IMR-90 (cell line): ENCODE measurements at regions not wholly inside any gene's neighbourhood (a gene's known extent, or its start where the extent isn't known, plus 50 kb on each side); places are given as distances from the start of the nearest gene placed in this dataset.
"Not testable (repeated sequence)": the region's sequence is repeated elsewhere in the genome, so short reads cannot be mapped to it uniquely, and the experiment has no call there.

Experiments
- ATAC-seq: fragments of 200-7000 bp; cut with Tn5 transposase; 2 replicates; pipeline ENCODE4 v1.9.1; 2020; ENCODE audit warnings: low read depth, mild to moderate bottlenecking, moderate library complexity
- BruUV-seq: library from RNA; stranded (reverse); fragments of 400-500 nt; replicated peaks from 2 replicates; lab custom pipeline; 2021; lab: Mats Ljungman, UMichigan
- CTCF ChIA-PET: fragments of 300-600 bp; formaldehyde crosslinking; extraction: SDS; loops from one replicate; lab custom pipeline; 2021; ENCODE audit warnings: antibody characterized with exemption; lab: Yijun Ruan, JAX
- POLR2A ChIA-PET: fragments of 300-600 bp; sonication (Branson Sonifier 250); formaldehyde crosslinking; loops from one replicate; lab custom pipeline; 2022; ENCODE audit warnings: antibody characterized with exemption; ENCODE audit not compliant: unreplicated experiment; lab: Charles Lee
- DNase-seq: peaks from one replicate; pipeline ENCODE4 v3.0.0; 2013
- H2AFZ ChIP-seq: replicated peaks from 2 replicates; pipeline ENCODE3; 2013; ENCODE audit warnings: low read length, mild to moderate bottlenecking; ENCODE audit not compliant: poor library complexity
- H2AK5ac ChIP-seq: 2 replicates; pipeline ENCODE4 v1.6.1; 2013; ENCODE audit warnings: low read depth, low read length, inconsistent platforms
- H2AK9ac ChIP-seq: replicated peaks from 2 replicates; pipeline ENCODE3; 2013; ENCODE audit warnings: mild to moderate bottlenecking, low read depth, low read length, moderate library complexity; ENCODE audit not compliant: poor library complexity
- H2BK120ac ChIP-seq: 2 replicates; pipeline ENCODE4 v1.6.1; 2013; ENCODE audit warnings: low read depth, low read length, inconsistent platforms
- H2BK15ac ChIP-seq: 3 replicates; pipeline ENCODE4 v1.6.1; 2013; ENCODE audit warnings: low read depth, low read length, inconsistent platforms
- H2BK20ac ChIP-seq: 2 replicates; pipeline ENCODE4 v1.6.1; 2013; ENCODE audit warnings: low read depth, mild to moderate bottlenecking, inconsistent platforms, low read length, moderate library complexity
- H2BK5ac ChIP-seq: 2 replicates; pipeline ENCODE4 v1.6.1; 2013; ENCODE audit warnings: mild to moderate bottlenecking, low read depth, low read length, inconsistent platforms; ENCODE audit not compliant: poor library complexity, severe bottlenecking
- H3K14ac ChIP-seq: replicated peaks from 2 replicates; pipeline ENCODE4 v1.6.1; 2013; ENCODE audit warnings: low read depth, low read length, inconsistent platforms
- H3K18ac ChIP-seq: 2 replicates; pipeline ENCODE4 v1.6.1; 2013; ENCODE audit warnings: low read depth, low read length, control low read depth
- H3K23ac ChIP-seq: 2 replicates; pipeline ENCODE4 v1.6.1; 2013; ENCODE audit warnings: low read depth, low read length, inconsistent platforms
- H3K27ac ChIP-seq: 2 replicates; pipeline ENCODE4 v1.5.1; 2013; ENCODE audit warnings: mild to moderate bottlenecking, control low read depth, low read length; ENCODE audit not compliant: insufficient read depth
- H3K27me3 ChIP-seq: 2 replicates; pipeline ENCODE4 v1.6.1; 2013; ENCODE audit warnings: low read length; ENCODE audit not compliant: control insufficient read depth, insufficient read depth
- H3K36me3 ChIP-seq: 2 replicates; pipeline ENCODE4 v1.6.1; 2013; ENCODE audit warnings: low read length, mixed read lengths; ENCODE audit not compliant: control insufficient read depth, insufficient read depth
- H3K4ac ChIP-seq: 2 replicates; pipeline ENCODE4 v1.6.1; 2013; ENCODE audit warnings: low read depth, low read length, inconsistent platforms
- H3K4me1 ChIP-seq: 2 replicates; pipeline ENCODE4 v1.6.1; 2013; ENCODE audit warnings: low read length, mixed read lengths; ENCODE audit not compliant: control insufficient read depth, insufficient read depth
- H3K4me2 ChIP-seq: 2 replicates; pipeline ENCODE4 v1.6.1; 2013; ENCODE audit warnings: low read depth, mild to moderate bottlenecking, control low read depth, low read length, moderate library complexity
- H3K4me3 ChIP-seq: 2 replicates; pipeline ENCODE4 v1.5.1; 2013; ENCODE audit warnings: low read depth, mild to moderate bottlenecking, control low read depth, low read length, moderate library complexity; ENCODE audit not compliant: insufficient read depth
- H3K56ac ChIP-seq: 2 replicates; pipeline ENCODE4 v1.6.1; 2013; ENCODE audit warnings: low read length, inconsistent platforms; ENCODE audit not compliant: insufficient read depth; ENCODE audit errors: extremely low read depth
- H3K79me1 ChIP-seq, 2 experiments: 2 replicates each; pipeline ENCODE4 v1.6.1; 2013; ENCODE audit warnings: low read length in 2 of 2, inconsistent platforms in 1 of 2, low read depth in 1 of 2
- H3K9ac ChIP-seq: 2 replicates; pipeline ENCODE4 v1.6.1; 2013; ENCODE audit warnings: low read depth, low read length, control low read depth
- H3K9me1 ChIP-seq: 2 replicates; pipeline ENCODE4 v1.6.1; 2013; ENCODE audit warnings: low read length, inconsistent platforms; ENCODE audit not compliant: insufficient read depth
- H3K9me3 ChIP-seq: 2 replicates; pipeline ENCODE4 v1.6.1; 2013; ENCODE audit warnings: low read length; ENCODE audit not compliant: control insufficient read depth, insufficient read depth
- H4K20me1 ChIP-seq: 2 replicates; pipeline ENCODE4 v1.6.1; 2013; ENCODE audit warnings: low read length, inconsistent platforms; ENCODE audit not compliant: insufficient read depth
- H4K5ac ChIP-seq: 2 replicates; pipeline ENCODE4 v1.6.1; 2013; ENCODE audit warnings: mild to moderate bottlenecking, low read depth, low read length, control low read depth
- H4K8ac ChIP-seq, 2 experiments: 2 replicates each; pipeline ENCODE4 v1.6.1; 2013; ENCODE audit warnings: low read depth in 2 of 2, low read length in 2 of 2, control low read depth in 1 of 2, inconsistent platforms in 1 of 2
- H4K91ac ChIP-seq: 2 replicates; pipeline ENCODE4 v1.6.1; 2013; ENCODE audit warnings: low read depth, low read length, inconsistent platforms; ENCODE audit not compliant: insufficient read depth
- WGBS, 2 experiments: methylation state at CpG; one replicate each; pipeline versions ENCODE4 v1.1.5 to v1.1.7; 2013; ENCODE audit warnings: missing lambda C conversion rate in 2 of 2; ENCODE audit not compliant: insufficient read length in 1 of 2; ENCODE audit errors: extremely low coverage in 2 of 2; 5-methylcytosine and 5-hydroxymethylcytosine counted together
- dilution Hi-C: fragments of 300-500 bp; cut with HindIII; formaldehyde crosslinking; loops from one replicate; pipeline ENCODE4 v1.14.3; 2018; ENCODE audit warnings: low sequenced_read_pairs; ENCODE audit not compliant: unreplicated experiment
- in situ Hi-C: fragments of 300-500 bp; cut with MboI; formaldehyde crosslinking; loops from 3 replicates; pipeline ENCODE4 v1.14.3; 2019; ENCODE audit warnings: low sequenced_read_pairs, inconsistent platforms, mixed read lengths
- intact Hi-C: fragments of 100-400 bp; cut with micrococcal nuclease; formaldehyde crosslinking; loops from 2 replicates; pipeline ENCODE4 v1.10.0; 2022

DNA sequence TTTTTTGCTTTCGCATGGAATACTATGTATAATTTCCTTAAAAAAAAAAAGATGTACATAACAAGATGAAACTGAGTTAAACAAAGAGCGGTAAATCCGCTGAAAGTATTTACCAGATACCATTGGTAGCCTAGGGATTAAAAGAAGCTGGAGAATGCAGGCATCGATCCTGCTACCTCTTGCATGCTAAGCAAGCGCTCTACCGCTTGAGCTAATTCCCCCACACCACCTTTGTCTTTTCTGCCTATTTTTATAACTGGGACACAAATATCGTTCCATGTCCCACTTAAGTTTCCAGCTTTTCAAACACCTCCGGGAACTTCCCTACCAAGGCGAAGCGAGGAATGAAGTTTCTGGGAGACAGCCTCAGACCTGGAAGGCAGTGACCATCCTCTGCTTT lies 498.4 kb downstream of the PRIM2 start:
- H4K20me1 ChIP-seq, H3K9me1 ChIP-seq, H2BK5ac ChIP-seq, ATAC-seq, CTCF ChIA-PET, H3K18ac ChIP-seq, H4K5ac ChIP-seq, H3K14ac ChIP-seq, H3K4me2 ChIP-seq, H2AK9ac ChIP-seq, H3K36me3 ChIP-seq, H3K23ac ChIP-seq, H2AFZ ChIP-seq, H3K9ac ChIP-seq, H3K4me1 ChIP-seq, dilution Hi-C loops, POLR2A ChIA-PET, H3K4me3 ChIP-seq, DNase-seq, H3K9me3 ChIP-seq, H4K8ac ChIP-seq, intact Hi-C loops, H2AK5ac ChIP-seq, H2BK20ac ChIP-seq, H2BK15ac ChIP-seq, in situ Hi-C loops, H3K56ac ChIP-seq, H2BK120ac ChIP-seq, H4K91ac ChIP-seq, H3K27me3 ChIP-seq, H3K79me1 ChIP-seq, H3K4ac ChIP-seq, H3K27ac ChIP-seq, BruUV-seq: not testable (repeated sequence)
- no CpG with 5 or more reads among the region's 10 CpGs for WGBS, 2 experiments

DNA sequence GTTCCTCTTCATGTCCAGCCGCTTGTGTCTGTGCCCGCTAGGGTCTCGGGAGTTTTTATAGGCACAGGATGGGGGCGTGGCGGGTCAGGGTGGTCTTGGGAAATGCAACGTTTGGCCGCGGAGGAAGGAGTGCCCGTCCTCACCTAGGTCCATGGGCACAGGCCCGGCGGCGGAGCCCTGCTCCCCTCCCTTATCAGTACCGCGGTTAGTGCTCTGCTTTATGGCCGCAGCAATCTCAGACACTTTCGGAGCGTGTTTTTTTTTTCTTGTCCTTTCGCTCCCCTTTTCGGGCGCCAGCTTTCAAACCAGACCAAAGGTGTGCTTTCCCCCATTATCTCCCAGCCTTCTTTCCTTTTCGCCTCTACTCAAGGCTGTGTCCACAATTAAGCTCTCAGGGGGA lies 503.9 kb downstream of the PRIM2 start:
- POLR2A ChIA-PET, H3K14ac ChIP-seq, H2AFZ ChIP-seq, H2AK5ac ChIP-seq, H3K9ac ChIP-seq, H3K79me1 ChIP-seq, H3K4me2 ChIP-seq, H3K36me3 ChIP-seq, H2BK5ac ChIP-seq, H3K4ac ChIP-seq, H3K56ac ChIP-seq, H3K4me3 ChIP-seq, H4K20me1 ChIP-seq, H4K5ac ChIP-seq, H3K27me3 ChIP-seq, DNase-seq, dilution Hi-C loops, in situ Hi-C loops, H4K91ac ChIP-seq, H3K9me3 ChIP-seq, H3K27ac ChIP-seq, CTCF ChIA-PET, H2BK20ac ChIP-seq, H4K8ac ChIP-seq, BruUV-seq, H3K23ac ChIP-seq, H3K18ac ChIP-seq, H2BK15ac ChIP-seq, H2AK9ac ChIP-seq, H2BK120ac ChIP-seq, H3K4me1 ChIP-seq, H3K9me1 ChIP-seq, intact Hi-C loops: not testable (repeated sequence)
- no CpG with 5 or more reads among the region's 21 CpGs for WGBS, 2 experiments
- ATAC-seq, result peak; percentile 51; the same call in 1 of the 2 replicates
